ENCODE measurements at regions not wholly inside any gene's neighbourhood (a gene's known extent, or its start where the extent isn't known, plus 50 kb on each side); places are given as distances from the start of the nearest gene placed in this dataset.

- TF ChIP-seq RCOR1 (IDR thresholded peaks at IDR 0.05; ENCODE audit: insufficient replicate concordance, low read length) (no peak), RAD21 (IDR thresholded peaks at IDR 0.05; ENCODE audit: low read length) (no peak)
Measured at GRCh38 chr4:83783215-83783614, 247.3 kb downstream of the GPAT3 start.

All from IMR-90 (cell line).